HG03097 (cell line): ENCODE measurements at regions not wholly inside any gene's neighbourhood (a gene's known extent, or its start where the extent isn't known, plus 50 kb on each side); places are given as distances from the start of the nearest gene placed in this dataset.
"Not testable (repeated sequence)": the region's sequence is repeated elsewhere in the genome, so short reads cannot be mapped to it uniquely, and the experiment has no call there.

Experiments
- ATAC-seq: cut with Tn5 transposase; IDR thresholded peaks from one replicate; pipeline ENCODE4 v1.9.1; 2021; ENCODE audit not compliant: unreplicated experiment, low FRiP score

GRCh38 chr7:120189623-120190022, 83.4 kb upstream of the KCND2 start:
- ATAC-seq: no peak

- ATAC-seq: no peak
Observed at GRCh38 chr7:120190109-120190508, 82.9 kb upstream of the KCND2 start.

- ATAC-seq: no peak
Observed at GRCh38 chr7:120190566-120190965, 82.4 kb upstream of the KCND2 start.

- not testable (repeated sequence) for ATAC-seq
Observed at GRCh38 chr7:120191423-120191822, 81.6 kb upstream of the KCND2 start.

- ATAC-seq: no peak
Observed at GRCh38 chr7:120201290-120201689, 71.7 kb upstream of the KCND2 start.

GRCh38 chr7:120205101-120205500, 67.9 kb upstream of the KCND2 start:
- ATAC-seq: no peak

GRCh38 chr7:120207037-120207436, 65.9 kb upstream of the KCND2 start:
- ATAC-seq: no peak

GRCh38 chr7:120215654-120216053, 57.3 kb upstream of the KCND2 start:
- ATAC-seq: no peak

- ATAC-seq: no peak
Observed at GRCh38 chr7:120216947-120217346, 56.0 kb upstream of the KCND2 start.

GRCh38 chr7:120218712-120219111, 54.3 kb upstream of the KCND2 start:
- no peak for ATAC-seq

GRCh38 chr7:120221666-120222065, 51.3 kb upstream of the KCND2 start:
- ATAC-seq: no peak
